Colonic mucosa (tissue), 4 donors: ENCODE measurements at regions not wholly inside any gene's neighbourhood (a gene's known extent, or its start where the extent isn't known, plus 50 kb on each side); places are given as distances from the start of the nearest gene placed in this dataset.

Experiments used
- DNase-seq: peaks from one replicate; pipeline ENCODE4 v3.0.0-alpha.2; 2020
- H3K27ac ChIP-seq: fragments of 200-600 bp; one replicate; pipeline ENCODE4 v1.8.0; 2021
- H3K27me3 ChIP-seq: fragments of 200-600 bp; one replicate; pipeline ENCODE4 v1.8.0; 2021
- H3K36me3 ChIP-seq: fragments of 200-600 bp; one replicate; pipeline ENCODE4 v1.8.0; 2021
- H3K4me1 ChIP-seq: fragments of 200-600 bp; one replicate; pipeline ENCODE4 v1.8.0; 2021; ENCODE audit warnings: mild to moderate bottlenecking
- H3K4me3 ChIP-seq: fragments of 200-600 bp; one replicate; pipeline ENCODE4 v1.8.0; 2021
- H3K9ac ChIP-seq, 2 donors: one replicate each; pipeline ENCODE4 v1.7.0; 2013; ENCODE audit warnings: control low read depth in 2 of 2, low read depth in 2 of 2, low read length in 2 of 2
- H3K9me3 ChIP-seq: fragments of 200-600 bp; one replicate; pipeline ENCODE4 v1.8.0; 2021
- intact Hi-C: fragments of 100-400 bp; cut with DNase I; formaldehyde crosslinking; loops from one replicate; pipeline ENCODE4 v1.14.1; 2022
- TF ChIP-seq, protein P1 (sequence below): fragments of 200-600 bp; IDR thresholded peaks from one replicate; pipeline ENCODE4 v1.8.0; 2022; ENCODE audit warnings: antibody characterized with exemption, mild to moderate bottlenecking
- donor health status: healthy.
- donor health status: DM: no; HTN: no; CAD: no.
- donor health status: DM: no; HTN: no; CAD: no.

- H3K4me3 ChIP-seq: no peak overlapping the region
- no peak for DNase-seq
- intact Hi-C loops: no loop called here
Measured at GRCh38 chr1:232273011-232273410, 356.9 kb downstream of the SIPA1L2 start.

GRCh38 chr1:232271991-232272589 lies 357.8 kb downstream of the SIPA1L2 start:
- Histone ChIP-seq H3K36me3 (no peaks in the 10 kb centered on the region), H3K27ac (no peak overlapping the region), H3K9me3 (no peaks in the 10 kb centered on the region), H3K4me3 (no peak overlapping the region), H3K27me3 (no peaks in the 10 kb centered on the region), H3K4me1 (no peaks in the 10 kb centered on the region), H3K9ac (no peak overlapping the region)
- DNase-seq: no peak
- intact Hi-C loops: no loop called here
- TF ChIP-seq, protein P1, sequence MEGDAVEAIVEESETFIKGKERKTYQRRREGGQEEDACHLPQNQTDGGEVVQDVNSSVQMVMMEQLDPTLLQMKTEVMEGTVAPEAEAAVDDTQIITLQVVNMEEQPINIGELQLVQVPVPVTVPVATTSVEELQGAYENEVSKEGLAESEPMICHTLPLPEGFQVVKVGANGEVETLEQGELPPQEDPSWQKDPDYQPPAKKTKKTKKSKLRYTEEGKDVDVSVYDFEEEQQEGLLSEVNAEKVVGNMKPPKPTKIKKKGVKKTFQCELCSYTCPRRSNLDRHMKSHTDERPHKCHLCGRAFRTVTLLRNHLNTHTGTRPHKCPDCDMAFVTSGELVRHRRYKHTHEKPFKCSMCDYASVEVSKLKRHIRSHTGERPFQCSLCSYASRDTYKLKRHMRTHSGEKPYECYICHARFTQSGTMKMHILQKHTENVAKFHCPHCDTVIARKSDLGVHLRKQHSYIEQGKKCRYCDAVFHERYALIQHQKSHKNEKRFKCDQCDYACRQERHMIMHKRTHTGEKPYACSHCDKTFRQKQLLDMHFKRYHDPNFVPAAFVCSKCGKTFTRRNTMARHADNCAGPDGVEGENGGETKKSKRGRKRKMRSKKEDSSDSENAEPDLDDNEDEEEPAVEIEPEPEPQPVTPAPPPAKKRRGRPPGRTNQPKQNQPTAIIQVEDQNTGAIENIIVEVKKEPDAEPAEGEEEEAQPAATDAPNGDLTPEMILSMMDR: no peak

More at GRCh38 chr1:232273011-232273410, 356.9 kb downstream of the SIPA1L2 start:
- Histone ChIP-seq H3K4me1 (no peaks in the 10 kb centered on the region), H3K27me3 (no peaks in the 10 kb centered on the region), H3K9me3 (no peaks in the 10 kb centered on the region), H3K36me3 (no peaks in the 10 kb centered on the region), H3K27ac (no peak overlapping the region), H3K9ac (no peak overlapping the region)
- TF ChIP-seq, protein P1: no peak

- H3K4me1 ChIP-seq: no peaks in the 10 kb centered on the region
- intact Hi-C loops: no loop called here
- H3K9me3 ChIP-seq: no peaks in the 10 kb centered on the region
- H3K27me3 ChIP-seq: no peaks in the 10 kb centered on the region
- no peaks in the 10 kb centered on the region for H3K36me3 ChIP-seq
- no peak overlapping the region for H3K27ac ChIP-seq
- DNase-seq: no peak
- H3K9ac ChIP-seq: no peak overlapping the region
- no peak overlapping the region for H3K4me3 ChIP-seq
- TF ChIP-seq, protein P1: no peak
Measured at GRCh38 chr1:232271299-232271698, 358.6 kb downstream of the SIPA1L2 start.

GRCh38 chr1:232269988-232270387 lies 359.9 kb downstream of the SIPA1L2 start:
- Histone ChIP-seq H3K27ac (no peak overlapping the region), H3K36me3 (no peaks in the 10 kb centered on the region), H3K4me3 (no peak overlapping the region), H3K9ac (no peak overlapping the region), H3K9me3 (no peaks in the 10 kb centered on the region), H3K4me1 (no peaks in the 10 kb centered on the region), H3K27me3 (no peaks in the 10 kb centered on the region)
- DNase-seq: no peak
- TF ChIP-seq, protein P1: no peak
- intact Hi-C loops: no loop called here

GRCh38 chr1:232267837-232268598 lies 361.9 kb downstream of the SIPA1L2 start:
- no peak overlapping the region for H3K4me3 ChIP-seq
- no peaks in the 10 kb centered on the region for H3K36me3 ChIP-seq
- no peak for DNase-seq
- no peaks in the 10 kb centered on the region for H3K27me3 ChIP-seq
- H3K9ac ChIP-seq: no peak overlapping the region
- no peaks in the 10 kb centered on the region for H3K4me1 ChIP-seq
- TF ChIP-seq, protein P1: no peak
- H3K27ac ChIP-seq: no peak overlapping the region
- H3K9me3 ChIP-seq: no peaks in the 10 kb centered on the region
- intact Hi-C loops: no loop called here
